Stimulated activated CD4-positive, alpha-beta T cell treated with anti-CD3 and anti-CD28 coated beads, Interleukin-4, amount 100 ng/mL, for 48 hours (primary cell): ENCODE measurements at regions not wholly inside any gene's neighbourhood (a gene's known extent, or its start where the extent isn't known, plus 50 kb on each side); places are given as distances from the start of the nearest gene placed in this dataset.
"Not testable (repeated sequence)": the region's sequence is repeated elsewhere in the genome, so short reads cannot be mapped to it uniquely, and the experiment has no call there.

Experiments
- DNase-seq, 2 donors: peaks; one replicate each; pipeline ENCODE4 v3.0.0-alpha.2; 2020; ENCODE audit warnings: low read depth in 2 of 2

- no peak for DNase-seq
Measured at GRCh38 chr18:11511434-11512095, 97.8 kb upstream of the SLC35G4 start.

DNA sequence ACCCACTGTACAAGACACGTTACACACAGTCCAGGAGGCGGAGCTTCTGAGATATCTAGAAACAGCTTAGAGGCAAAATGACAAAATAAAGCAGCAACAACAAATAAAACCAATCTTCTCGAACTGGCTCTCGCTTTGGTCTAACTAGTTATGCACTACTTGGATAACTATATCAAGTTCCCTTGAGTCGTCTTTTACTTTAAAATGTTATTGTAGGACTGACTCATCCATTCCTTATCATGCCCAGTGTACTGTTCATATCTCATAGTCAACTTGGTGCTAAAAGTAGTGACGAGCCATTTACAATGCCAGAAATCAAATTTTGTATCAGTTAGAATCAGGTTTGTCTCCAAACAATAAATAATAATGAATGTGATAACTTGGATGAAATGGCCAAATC lies 102.5 kb upstream of the SLC35G4 start:
- no peak for DNase-seq

DNA sequence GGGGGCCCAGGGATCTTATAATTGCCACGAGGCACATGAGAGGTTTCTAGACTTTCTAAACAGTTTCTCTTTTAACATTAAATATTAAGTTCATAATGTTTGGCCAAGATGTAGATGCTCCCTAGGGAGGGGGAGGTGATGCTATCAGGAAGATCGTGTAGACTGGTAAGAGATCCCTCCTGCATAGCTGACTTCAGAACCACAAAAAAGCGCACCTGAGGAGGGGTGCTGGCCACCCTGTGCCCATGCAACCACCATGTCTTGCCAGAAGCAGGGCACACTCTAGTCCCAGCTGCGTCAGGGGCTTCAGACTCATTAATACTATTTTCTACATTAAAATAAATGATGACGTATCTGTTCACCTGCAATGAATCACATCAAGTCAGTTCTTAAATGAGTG lies 103.4 kb upstream of the SLC35G4 start:
- no peak for DNase-seq

GRCh38 chr18:11504962-11505361 lies 104.4 kb upstream of the SLC35G4 start:
- no peak for DNase-seq

- no peak for DNase-seq
Measured at GRCh38 chr18:11502368-11502767, 107.0 kb upstream of the SLC35G4 start.

DNA sequence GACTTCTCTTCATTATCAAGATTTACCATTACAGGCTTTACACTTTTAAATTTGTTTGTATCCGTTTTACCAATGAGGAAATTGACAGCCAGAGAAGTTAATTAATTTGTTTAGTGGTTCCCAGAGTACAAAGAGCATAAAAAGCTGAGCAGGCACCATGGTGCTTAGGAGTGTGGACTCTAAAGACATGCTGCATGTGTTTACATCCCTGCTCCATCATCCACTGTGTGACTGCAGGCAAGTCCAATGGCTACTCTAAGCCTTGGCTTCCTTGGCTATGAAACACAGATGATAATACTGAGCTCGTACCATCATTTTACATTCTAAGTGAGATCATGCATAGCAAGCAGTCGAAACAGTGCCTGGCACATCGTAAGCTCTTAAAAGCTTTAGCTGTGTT lies 108.0 kb upstream of the SLC35G4 start:
- DNase-seq = no peak

DNA sequence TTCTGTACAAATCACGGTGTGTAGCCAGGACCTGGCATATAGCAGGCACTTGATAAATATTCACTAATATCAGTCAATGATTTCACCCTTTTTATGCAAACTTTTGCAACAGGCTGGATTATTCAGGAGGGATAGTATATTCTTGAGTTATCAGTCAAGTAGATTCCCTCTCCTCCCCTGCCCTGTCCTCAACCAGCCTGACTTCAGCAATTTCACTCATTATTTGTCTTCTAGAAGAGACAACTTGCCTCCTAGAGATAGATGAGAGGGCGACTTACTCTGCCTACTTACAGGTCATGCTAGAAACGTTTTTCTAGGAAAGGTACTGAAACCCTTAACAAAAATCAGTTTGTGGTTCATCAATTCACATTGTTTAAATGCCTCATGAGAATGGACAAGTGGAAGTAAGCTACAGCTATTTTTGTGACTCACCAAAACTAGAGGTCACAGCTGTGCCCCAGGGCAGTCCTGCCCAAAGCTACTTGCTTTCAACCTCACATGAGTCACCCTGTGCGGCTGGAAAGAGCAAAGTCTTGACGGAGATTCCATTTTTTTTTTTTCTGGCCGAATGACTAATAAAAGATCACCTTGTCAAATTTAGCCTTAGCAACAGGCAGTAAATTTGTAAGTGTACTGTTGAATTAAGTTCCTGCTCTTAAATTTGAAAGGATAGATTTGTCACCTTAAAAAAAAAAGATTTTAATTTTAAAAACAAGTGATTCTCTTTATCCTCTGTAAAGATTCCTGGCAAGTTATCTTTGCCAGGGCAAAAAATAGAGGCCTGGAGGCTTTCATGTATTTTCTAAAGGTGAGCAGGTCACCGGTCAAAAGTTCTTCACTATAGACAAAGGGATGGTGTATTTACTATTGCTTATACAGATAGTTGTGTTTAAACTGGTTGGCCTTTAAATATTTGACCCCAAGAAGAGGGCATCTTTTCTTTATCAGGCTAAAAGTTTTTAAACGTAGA lies 109.0 kb upstream of the SLC35G4 start:
- no peak for DNase-seq

DNA sequence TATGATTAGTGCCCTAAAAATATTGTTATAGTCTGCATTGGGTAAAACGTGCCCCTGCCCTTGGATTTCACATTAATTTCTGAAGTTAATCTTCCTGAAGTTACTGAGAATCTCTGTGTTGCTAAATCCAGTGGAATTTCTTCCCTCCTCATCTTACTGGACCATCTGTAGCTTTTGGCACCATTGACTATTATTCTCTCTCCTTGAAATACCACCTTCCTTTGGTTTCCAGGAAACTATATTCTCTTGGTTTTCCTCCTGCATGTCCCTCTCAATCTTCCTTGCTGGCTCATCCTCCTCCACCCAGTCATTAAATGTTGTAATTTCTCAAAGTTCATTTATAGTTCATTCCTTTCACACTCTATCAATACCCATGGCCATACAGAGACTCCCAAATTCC lies 110.6 kb upstream of the SLC35G4 start:
- DNase-seq = no peak

DNA sequence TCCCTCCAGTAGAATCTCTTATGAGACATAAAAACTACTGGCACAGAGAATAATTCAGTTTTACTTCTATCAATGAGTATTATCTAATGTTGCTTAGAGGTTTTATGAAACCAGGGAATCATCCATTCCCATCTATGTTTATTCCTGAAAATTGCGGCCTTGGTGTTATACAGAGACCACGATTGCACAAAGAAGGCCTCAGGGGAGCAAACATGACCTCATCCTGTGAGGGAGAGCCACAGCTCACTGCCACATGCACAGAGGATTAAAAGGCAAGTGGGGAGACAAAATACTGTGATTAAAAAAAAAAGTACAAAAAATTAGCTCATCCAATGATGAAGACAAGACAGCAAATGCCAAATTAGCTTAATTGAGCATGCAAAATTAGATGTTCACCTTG lies 111.8 kb upstream of the SLC35G4 start:
- no peak for DNase-seq

DNA sequence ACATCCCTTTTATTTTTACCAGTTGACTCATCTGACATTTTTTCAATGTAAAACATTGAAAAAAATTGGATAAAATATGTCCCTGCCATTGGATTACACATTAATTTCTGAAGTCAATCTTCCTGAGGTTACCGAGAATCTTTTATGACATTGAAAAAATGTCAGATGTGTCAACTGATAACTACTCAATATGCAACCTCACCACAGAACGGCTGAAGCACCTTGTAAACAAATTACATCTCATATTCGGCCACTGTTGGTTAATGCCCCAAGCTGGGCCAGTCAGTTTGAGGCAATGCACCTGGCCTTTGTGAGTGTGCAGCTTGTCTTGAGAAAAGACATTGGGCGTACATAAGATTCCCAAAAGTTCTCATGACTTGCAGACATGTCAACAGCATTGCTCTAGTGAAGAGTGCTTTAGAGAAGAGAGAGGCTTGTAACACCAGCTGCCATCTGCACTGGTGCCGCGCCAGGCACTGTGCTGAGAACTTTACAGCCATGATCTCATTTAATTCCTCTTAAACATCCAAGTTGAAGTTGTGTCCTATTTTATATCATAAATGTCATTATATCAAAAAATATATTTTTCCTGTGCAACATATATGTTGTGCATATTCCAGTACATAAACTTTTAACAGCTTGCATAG lies 112.7 kb upstream of the SLC35G4 start:
- DNase-seq = no peak

DNA sequence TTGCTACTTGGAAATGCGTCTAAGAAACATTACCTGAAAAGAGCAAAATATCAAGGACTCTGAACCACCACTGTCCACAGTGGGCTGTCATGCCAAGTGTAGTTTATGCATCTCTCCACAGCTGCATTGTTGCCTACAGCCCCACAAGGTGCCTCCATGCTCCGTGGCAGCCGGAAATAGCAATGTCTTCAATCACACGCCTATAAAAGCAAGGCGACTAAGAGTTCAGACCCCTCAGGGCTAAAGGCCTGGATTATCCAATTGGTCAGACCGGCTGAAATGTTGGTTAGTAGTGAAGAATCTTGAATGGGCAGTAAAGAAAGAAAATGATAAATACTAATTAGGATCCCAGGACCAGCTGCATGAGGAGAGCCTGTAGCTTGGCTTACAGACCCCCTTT lies 114.0 kb upstream of the SLC35G4 start:
- DNase-seq = no peak

DNA sequence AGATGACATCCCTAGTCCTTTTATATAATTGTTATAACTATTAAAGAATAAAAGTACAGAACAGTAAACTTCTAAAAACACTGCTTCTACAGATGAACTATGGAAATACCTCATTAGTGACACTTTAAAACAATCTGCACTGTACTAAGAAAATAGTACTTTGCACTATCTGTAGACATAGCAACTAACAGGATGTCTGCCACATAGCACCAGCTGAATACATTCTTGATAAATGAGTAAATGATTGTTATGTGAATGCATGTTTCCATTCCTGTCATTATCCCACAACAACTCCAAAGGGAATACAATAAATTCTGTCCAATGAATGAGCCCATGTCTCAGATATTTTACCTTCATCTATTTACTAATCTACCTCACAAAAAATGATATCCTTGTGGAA lies 115.3 kb upstream of the SLC35G4 start:
- DNase-seq = no peak

- no peak for DNase-seq
Measured at GRCh38 chr18:11489266-11489899, 120.0 kb upstream of the SLC35G4 start.

DNA sequence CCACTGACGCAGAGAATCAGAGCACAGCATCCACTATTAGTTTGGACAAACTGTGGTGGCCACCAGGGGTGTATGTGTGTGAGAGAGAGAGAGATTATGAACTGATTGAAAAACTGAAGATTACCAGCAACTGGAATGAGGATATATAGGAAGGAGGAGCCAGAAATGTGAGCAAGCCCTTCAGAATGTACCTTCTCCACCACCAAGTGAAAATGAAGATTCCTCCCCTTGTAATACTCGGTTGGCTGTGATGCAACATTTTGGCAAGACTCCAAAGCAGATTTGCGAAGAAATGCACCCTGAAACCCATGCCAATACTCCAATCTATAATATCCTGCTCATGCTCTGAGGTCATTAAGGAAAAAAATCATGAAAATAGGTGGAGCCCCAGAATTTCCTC lies 121.2 kb upstream of the SLC35G4 start:
- no peak for DNase-seq

- no peak for DNase-seq
Measured at GRCh38 chr18:11487390-11487789, 122.0 kb upstream of the SLC35G4 start.

- no peak for DNase-seq
Measured at GRCh38 chr18:11482271-11482670, 127.1 kb upstream of the SLC35G4 start.

- no peak for DNase-seq
Measured at GRCh38 chr18:11480692-11481091, 128.7 kb upstream of the SLC35G4 start.

- not testable (repeated sequence) for DNase-seq
Measured at GRCh38 chr18:11479031-11479430, 130.4 kb upstream of the SLC35G4 start.

- no peak for DNase-seq
Measured at GRCh38 chr18:11470941-11471340, 138.5 kb upstream of the SLC35G4 start.

- no peak for DNase-seq
Measured at GRCh38 chr18:11468617-11469016, 140.8 kb upstream of the SLC35G4 start.

DNA sequence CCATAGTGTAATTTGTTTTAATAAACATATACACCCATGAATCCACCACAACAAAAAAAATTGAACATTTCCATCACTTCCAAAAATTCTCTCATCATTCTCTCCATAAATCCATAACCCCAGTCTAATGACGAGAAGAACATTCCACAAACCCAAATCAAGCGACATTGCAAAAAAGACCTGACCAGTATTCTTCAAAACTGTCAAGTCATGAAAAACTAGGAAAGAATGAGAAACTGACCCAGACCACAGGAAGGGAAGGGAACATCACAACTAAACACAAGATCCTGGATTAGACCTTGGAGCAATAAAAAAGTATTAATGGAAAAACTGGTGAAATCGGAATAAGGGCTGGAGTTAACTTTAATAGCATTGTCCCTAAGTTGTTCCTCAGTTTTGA lies 141.3 kb upstream of the SLC35G4 start:
- DNase-seq = no peak

- no peak for DNase-seq
Measured at GRCh38 chr18:11467611-11468010, 141.8 kb upstream of the SLC35G4 start.
